ENCODE measurements at regions not wholly inside any gene's neighbourhood (a gene's known extent, or its start where the extent isn't known, plus 50 kb on each side); places are given as distances from the start of the nearest gene placed in this dataset.
A peak's percentile ranks its signal among the peaks of the same experiment; 100 is the strongest.
"Not testable (repeated sequence)": the region's sequence is repeated elsewhere in the genome, so short reads cannot be mapped to it uniquely, and the experiment has no call there.

DNA sequence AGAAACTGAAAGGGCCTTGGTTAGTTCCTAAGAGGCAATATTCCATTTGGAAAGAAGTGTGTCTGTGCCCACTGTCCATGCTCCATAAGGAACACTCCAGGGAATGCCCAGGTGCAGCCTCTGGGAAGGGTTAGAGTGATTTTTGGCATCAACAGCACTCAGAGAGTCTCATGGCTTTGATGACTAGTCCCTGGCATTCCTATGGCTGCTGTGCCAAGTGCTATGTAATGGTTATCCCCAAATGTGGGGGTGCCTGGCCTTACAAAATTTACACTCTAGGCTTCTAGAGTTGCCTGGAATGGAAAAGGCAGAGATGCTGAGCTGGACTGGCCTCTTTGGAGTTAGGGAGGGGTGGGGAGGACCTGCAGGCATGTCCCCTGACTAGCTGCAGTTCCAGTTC, 75.0 kb upstream of the BCAR3 start:
- H3K9me3 ChIP-seq (ENCODE audit: low read depth), result no peaks in the 10 kb centered on the region
- no peaks in the 10 kb centered on the region for H3K79me2 ChIP-seq
- no peak for TF ChIP-seq EZH2 (IDR thresholded peaks at IDR 0.05; ENCODE audit: borderline replicate concordance)
- TF ChIP-seq, protein P1, sequence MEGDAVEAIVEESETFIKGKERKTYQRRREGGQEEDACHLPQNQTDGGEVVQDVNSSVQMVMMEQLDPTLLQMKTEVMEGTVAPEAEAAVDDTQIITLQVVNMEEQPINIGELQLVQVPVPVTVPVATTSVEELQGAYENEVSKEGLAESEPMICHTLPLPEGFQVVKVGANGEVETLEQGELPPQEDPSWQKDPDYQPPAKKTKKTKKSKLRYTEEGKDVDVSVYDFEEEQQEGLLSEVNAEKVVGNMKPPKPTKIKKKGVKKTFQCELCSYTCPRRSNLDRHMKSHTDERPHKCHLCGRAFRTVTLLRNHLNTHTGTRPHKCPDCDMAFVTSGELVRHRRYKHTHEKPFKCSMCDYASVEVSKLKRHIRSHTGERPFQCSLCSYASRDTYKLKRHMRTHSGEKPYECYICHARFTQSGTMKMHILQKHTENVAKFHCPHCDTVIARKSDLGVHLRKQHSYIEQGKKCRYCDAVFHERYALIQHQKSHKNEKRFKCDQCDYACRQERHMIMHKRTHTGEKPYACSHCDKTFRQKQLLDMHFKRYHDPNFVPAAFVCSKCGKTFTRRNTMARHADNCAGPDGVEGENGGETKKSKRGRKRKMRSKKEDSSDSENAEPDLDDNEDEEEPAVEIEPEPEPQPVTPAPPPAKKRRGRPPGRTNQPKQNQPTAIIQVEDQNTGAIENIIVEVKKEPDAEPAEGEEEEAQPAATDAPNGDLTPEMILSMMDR (IDR thresholded peaks at IDR 0.05; ENCODE audit: poor library complexity), result no peak
- no peak for TF ChIP-seq EZH2phosphoT487 (IDR thresholded peaks at IDR 0.05; ENCODE audit: low read depth, severe bottlenecking, unreplicated experiment)
- no peaks in the 10 kb centered on the region for H3K9me2 ChIP-seq (replicated peaks; ENCODE audit: insufficient read depth)
- H3K36me3 ChIP-seq (replicated peaks; ENCODE audit: insufficient read depth, low read depth), result no peaks in the 10 kb centered on the region
- no peak overlapping the region for H3K27ac ChIP-seq
- H3K4me3 ChIP-seq, result no peak overlapping the region
- no peaks in the 10 kb centered on the region for H3K27me3 ChIP-seq
- no peak overlapping the region for H2AFZ ChIP-seq
- DNase-seq (ENCODE audit: low spot score), result no peak
- peaks cover 8% of the 10 kb centered on the region for H3K4me1 ChIP-seq (ENCODE audit: insufficient read depth)
- H4K20me1 ChIP-seq (ENCODE audit: insufficient read depth, poor library complexity, severe bottlenecking), result no peaks in the 10 kb centered on the region
- no peak overlapping the region for H3K4me2 ChIP-seq

DNA sequence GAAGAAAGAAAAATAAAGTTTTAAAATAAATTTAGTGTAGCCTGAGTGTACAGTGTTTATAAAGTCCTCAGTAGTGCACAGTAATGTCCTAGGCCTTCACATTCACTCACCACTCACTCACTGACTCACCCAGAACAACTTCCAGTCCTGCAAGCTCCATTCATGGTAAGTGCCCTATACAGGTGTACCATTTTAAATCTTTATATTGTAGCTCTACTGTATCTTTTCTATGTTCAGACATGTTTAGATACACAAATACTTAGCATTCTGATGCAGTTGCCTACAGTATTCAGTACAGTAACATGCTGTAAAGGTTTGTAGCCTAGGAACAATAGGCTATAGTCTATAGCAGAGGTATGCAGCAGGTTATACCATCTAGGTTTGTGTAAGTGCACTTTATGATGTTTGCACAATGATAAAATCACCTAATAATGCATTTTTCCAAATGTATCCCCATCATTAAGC, 73.6 kb upstream of the BCAR3 start:
- H3K9me3 ChIP-seq (ENCODE audit: low read depth); H3K79me2 ChIP-seq; H3K27me3 ChIP-seq; H4K20me1 ChIP-seq (ENCODE audit: insufficient read depth, poor library complexity, severe bottlenecking); H3K4me2 ChIP-seq; H3K4me3 ChIP-seq; H3K36me3 ChIP-seq (replicated peaks; ENCODE audit: insufficient read depth, low read depth); H3K4me1 ChIP-seq (ENCODE audit: insufficient read depth); H2AFZ ChIP-seq; H3K27ac ChIP-seq; H3K9me2 ChIP-seq (replicated peaks; ENCODE audit: insufficient read depth); DNase-seq (ENCODE audit: low spot score): not testable (repeated sequence)

DNA sequence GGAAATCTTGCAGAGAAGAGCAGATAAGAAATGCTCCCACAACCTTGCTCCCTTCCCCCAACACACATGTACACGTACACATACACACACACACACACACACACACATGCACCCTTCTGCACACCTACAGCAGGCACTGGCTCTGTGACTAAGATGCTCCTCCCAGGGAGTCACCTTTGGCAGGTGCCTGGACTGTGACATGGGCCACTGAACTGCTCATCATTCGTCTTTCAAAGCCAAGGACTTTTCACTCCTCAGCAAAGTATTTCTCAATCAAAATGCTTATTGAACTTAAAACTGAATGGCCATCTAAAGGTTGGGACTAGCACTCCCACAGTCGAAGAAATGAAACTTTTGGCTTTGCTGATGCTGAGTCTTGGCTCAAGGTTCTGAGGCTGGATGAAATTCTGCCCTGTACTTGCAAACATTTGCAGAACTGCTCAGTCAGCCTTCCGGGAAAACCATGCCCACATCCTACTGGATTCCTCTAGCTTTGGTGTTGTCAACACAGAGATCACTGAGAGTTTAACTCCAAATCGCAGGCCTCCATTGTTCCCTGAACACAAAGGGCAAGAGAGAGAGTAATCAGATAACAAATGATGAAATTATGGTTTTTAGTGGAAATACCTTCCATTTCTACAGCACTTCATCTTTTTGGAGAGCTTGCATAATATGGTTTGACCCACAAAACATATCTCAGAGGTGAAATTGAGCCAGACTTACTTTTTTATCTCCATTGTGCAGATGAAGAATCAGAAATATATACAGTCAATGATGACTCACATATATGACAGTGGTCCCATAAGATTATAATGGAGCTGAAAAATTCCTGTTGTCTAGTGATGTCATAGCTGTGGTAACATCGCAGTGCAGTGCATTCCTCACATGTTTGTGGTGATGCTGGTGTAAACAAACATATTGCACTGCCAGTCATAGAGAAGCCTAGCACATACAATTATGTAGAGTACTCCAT, 72.4 kb upstream of the BCAR3 start:
- H3K27me3 ChIP-seq, result no peaks in the 10 kb centered on the region
- no peak for DNase-seq (ENCODE audit: low spot score)
- H3K9me3 ChIP-seq (ENCODE audit: low read depth), result no peaks in the 10 kb centered on the region
- no peaks in the 10 kb centered on the region for H3K79me2 ChIP-seq
- no peaks in the 10 kb centered on the region for H3K9me2 ChIP-seq (replicated peaks; ENCODE audit: insufficient read depth)
- no peaks in the 10 kb centered on the region for H3K36me3 ChIP-seq (replicated peaks; ENCODE audit: insufficient read depth, low read depth)
- peaks cover 8% of the 10 kb centered on the region for H3K4me1 ChIP-seq (ENCODE audit: insufficient read depth)
- H3K27ac ChIP-seq, result peak overlapping the region; percentile 37
- H3K4me2 ChIP-seq, result no peak overlapping the region
- no peak overlapping the region for H2AFZ ChIP-seq
- TF ChIP-seq, protein P1 (IDR thresholded peaks at IDR 0.05; ENCODE audit: poor library complexity), result no peak
- TF ChIP-seq EZH2 (IDR thresholded peaks at IDR 0.05; ENCODE audit: borderline replicate concordance) (no peak), EZH2phosphoT487 (IDR thresholded peaks at IDR 0.05; ENCODE audit: low read depth, severe bottlenecking, unreplicated experiment) (no peak)
- WGBS (ENCODE audit: low lambda C conversion rate, missing lambda C conversion rate), result 69% methylated on average over 6 of the region's 6 CpGs
- H4K20me1 ChIP-seq (ENCODE audit: insufficient read depth, poor library complexity, severe bottlenecking), result no peaks in the 10 kb centered on the region
- no peak overlapping the region for H3K4me3 ChIP-seq

DNA sequence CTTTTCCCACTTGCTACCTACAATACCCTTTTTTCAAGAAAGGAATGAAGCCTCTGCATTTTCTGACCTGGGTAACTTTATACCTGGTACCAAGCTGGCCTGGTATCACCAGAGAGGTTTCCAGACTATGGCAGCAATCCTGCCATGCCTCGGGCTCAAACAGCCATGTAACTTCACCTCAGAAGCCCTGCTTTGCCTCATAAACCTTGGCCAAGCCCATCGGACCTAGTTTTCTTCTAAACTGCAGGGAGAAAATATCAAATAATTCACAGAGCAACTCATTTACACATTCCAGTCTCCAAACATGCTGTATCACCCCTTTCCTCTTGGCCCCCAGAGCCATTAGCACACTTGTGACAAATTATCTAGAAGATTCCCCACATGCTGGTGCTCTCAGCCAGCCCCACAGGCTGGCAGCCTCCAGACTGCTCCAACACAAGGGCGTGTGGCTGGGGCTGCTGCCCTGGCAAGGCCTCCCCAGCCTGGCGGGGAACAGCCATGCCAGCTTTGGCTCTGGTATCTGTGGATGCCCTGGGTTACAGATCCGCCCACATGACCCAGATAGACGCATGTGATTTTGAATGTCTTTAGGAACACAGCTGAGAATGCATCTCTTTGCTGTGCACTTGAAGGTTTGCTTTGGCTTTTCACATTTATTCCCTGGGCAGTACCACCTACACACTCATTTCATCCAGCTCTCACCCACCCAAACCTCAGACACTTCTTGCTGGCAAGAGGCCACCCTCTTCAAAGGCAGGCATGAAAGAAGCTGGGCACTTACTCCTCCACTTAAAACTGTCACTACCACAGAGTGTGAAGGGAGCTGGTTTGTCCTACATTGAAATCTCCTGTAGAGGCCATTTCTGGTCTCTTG, 70.0 kb upstream of the BCAR3 start:
- DNase-seq (ENCODE audit: low spot score), result no peak
- H3K36me3 ChIP-seq (replicated peaks; ENCODE audit: insufficient read depth, low read depth), result no peaks in the 10 kb centered on the region
- WGBS (ENCODE audit: low lambda C conversion rate, missing lambda C conversion rate), result 94% methylated on average over 6 of the region's 6 CpGs
- H3K27me3 ChIP-seq, result no peaks in the 10 kb centered on the region
- H3K4me1 ChIP-seq (ENCODE audit: insufficient read depth), result peaks cover 8% of the 10 kb centered on the region
- H3K79me2 ChIP-seq, result no peaks in the 10 kb centered on the region
- no peak overlapping the region for H2AFZ ChIP-seq
- no peaks in the 10 kb centered on the region for H3K9me3 ChIP-seq (ENCODE audit: low read depth)
- H3K4me2 ChIP-seq, result no peak overlapping the region
- no peaks in the 10 kb centered on the region for H3K9me2 ChIP-seq (replicated peaks; ENCODE audit: insufficient read depth)
- H3K27ac ChIP-seq, result no peak overlapping the region
- H4K20me1 ChIP-seq (ENCODE audit: insufficient read depth, poor library complexity, severe bottlenecking), result no peaks in the 10 kb centered on the region
- no peak overlapping the region for H3K4me3 ChIP-seq
- TF ChIP-seq EZH2phosphoT487 (IDR thresholded peaks at IDR 0.05; ENCODE audit: low read depth, severe bottlenecking, unreplicated experiment) (no peak), EZH2 (IDR thresholded peaks at IDR 0.05; ENCODE audit: borderline replicate concordance) (no peak)
- TF ChIP-seq, protein P1 (IDR thresholded peaks at IDR 0.05; ENCODE audit: poor library complexity), result no peak

All from hepatocyte (in vitro differentiated cells).